Activated CD8-positive, alpha-beta memory T cell treated with anti-CD3 and anti-CD28 coated beads for 24 hours (primary cell): ENCODE measurements at regions not wholly inside any gene's neighbourhood (a gene's known extent, or its start where the extent isn't known, plus 50 kb on each side); places are given as distances from the start of the nearest gene placed in this dataset.
"Not testable (repeated sequence)": the region's sequence is repeated elsewhere in the genome, so short reads cannot be mapped to it uniquely, and the experiment has no call there.

Experiments
- DNase-seq: peaks from one replicate; pipeline ENCODE4 v3.0.0-alpha.2; 2020

GRCh38 chr22:12279512-12280474, 3248.2 kb upstream of the OR11H1 start:
- DNase-seq: peak; percentile 51

- not testable (repeated sequence) for DNase-seq
Observed at GRCh38 chr22:12284690-12285089, 3243.3 kb upstream of the OR11H1 start.

DNA sequence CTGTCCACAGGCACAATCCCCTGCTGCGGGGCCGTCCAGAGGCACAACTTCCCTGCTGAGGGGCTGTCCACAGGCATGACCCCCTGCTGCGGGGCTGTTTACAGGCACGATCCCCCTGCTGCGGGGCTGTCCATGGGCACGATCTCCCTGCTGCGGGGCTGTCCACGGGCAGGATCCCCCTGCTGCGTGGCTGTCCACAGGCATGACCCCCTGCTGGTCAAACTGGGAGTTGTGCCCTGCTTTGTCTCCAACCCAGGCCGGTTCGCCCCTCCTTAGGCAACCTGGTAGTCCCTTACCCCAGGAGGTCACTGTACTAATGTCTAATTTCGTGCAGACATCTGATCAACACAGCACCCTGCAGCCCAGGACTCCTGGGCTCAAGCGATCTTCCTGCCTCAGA, 3230.6 kb upstream of the OR11H1 start:
- DNase-seq: peak; percentile 44
